Endothelial cell of umbilical vein (primary cell): ENCODE measurements at regions not wholly inside any gene's neighbourhood (a gene's known extent, or its start where the extent isn't known, plus 50 kb on each side); places are given as distances from the start of the nearest gene placed in this dataset.

Experiments
- BruUV-seq: library from RNA; stranded (reverse); fragments of 400-500 nt; replicated peaks from 2 replicates; lab custom pipeline; 2021; lab: Mats Ljungman, UMichigan
- CTCF ChIA-PET: fragments of 300-600, 350-600 bp; sonication (Branson Sonifier 250); formaldehyde crosslinking; loops from one replicate; lab custom pipeline; 2021; ENCODE audit warnings: antibody characterized with exemption, inconsistent platforms; lab: Charles Lee
- POLR2A ChIA-PET: fragments of 300-600, 350-600 bp; sonication (Branson Sonifier 250); formaldehyde crosslinking; loops from one replicate; lab custom pipeline; 2021; ENCODE audit warnings: antibody characterized with exemption, inconsistent platforms; lab: Charles Lee
- DNase-seq: peaks from one replicate; pipeline ENCODE4 v3.0.0-alpha.2; 2011; ENCODE audit warnings: low read depth, low spot score
- FAIRE-seq: peaks from 2 replicates; lab custom pipeline; 2011; peaks lifted over from hg19 to GRCh38; lab: Jason Lieb, UNC
- H2AFZ ChIP-seq: 2 replicates; pipeline ENCODE4 v1.6.0; 2012; ENCODE audit warnings: low read depth, low read length, control low read depth, inconsistent platforms
- H3K27ac ChIP-seq: 2 replicates; pipeline ENCODE4 v1.5.1; 2011; ENCODE audit warnings: low read depth, mild to moderate bottlenecking, control low read depth, low read length, moderate library complexity; ENCODE audit not compliant: insufficient read depth
- H3K27me3 ChIP-seq, 2 experiments: 2 replicates each; pipeline versions ENCODE4 v1.6.0 to v1.6.1; 2011; ENCODE audit warnings: low read length in 2 of 2, mixed read lengths in 1 of 2; ENCODE audit not compliant: control insufficient read depth in 2 of 2, insufficient read depth in 2 of 2
- H3K36me3 ChIP-seq, 2 experiments: 2 replicates in 1 of 2; 3 replicates in 1 of 2; pipeline ENCODE4 v1.5.1; 2011; ENCODE audit warnings: low read length in 2 of 2, mild to moderate bottlenecking in 1 of 2, moderate library complexity in 1 of 2; ENCODE audit not compliant: control insufficient read depth in 2 of 2, insufficient read depth in 2 of 2; ENCODE audit errors: extremely low read depth in 1 of 2
- H3K4me1 ChIP-seq: 3 replicates; pipeline ENCODE4 v1.5.1; 2011; ENCODE audit warnings: mild to moderate bottlenecking, low read length; ENCODE audit not compliant: control insufficient read depth, insufficient read depth; ENCODE audit errors: extremely low read depth
- H3K4me2 ChIP-seq: 2 replicates; pipeline ENCODE4 v1.6.1; 2011; ENCODE audit warnings: low read length, control low read depth, mixed read lengths; ENCODE audit not compliant: insufficient read depth
- H3K4me3 ChIP-seq, 3 experiments: fragments of 200-600 bp in 1 of 3; sonication (generic), shearing (Covaris generic) in 1 of 3; replicated peaks in 1 of 3; 2 replicates each; pipeline ENCODE4 v1.5.1; 2011 to 2016; ENCODE audit warnings: control low read depth in 3 of 3, low read length in 3 of 3, mild to moderate bottlenecking in 2 of 3, inconsistent platforms in 1 of 3, low read depth in 1 of 3, moderate library complexity in 1 of 3; ENCODE audit not compliant: insufficient read depth in 1 of 3
- H3K79me2 ChIP-seq: 2 replicates; pipeline ENCODE4 v1.6.0; 2012; ENCODE audit warnings: low read length, inconsistent platforms; ENCODE audit not compliant: control insufficient read depth, insufficient read depth
- H3K9ac ChIP-seq: replicated peaks from 2 replicates; pipeline ENCODE3; 2011; ENCODE audit warnings: low read length, control low read depth; ENCODE audit not compliant: insufficient read depth; ENCODE audit errors: extremely low read depth
- H3K9me1 ChIP-seq: replicated peaks from 3 replicates; pipeline ENCODE4 v1.6.0; 2011; ENCODE audit warnings: mild to moderate bottlenecking, low read length; ENCODE audit not compliant: control insufficient read depth, insufficient read depth; ENCODE audit errors: extremely low read depth
- H3K9me3 ChIP-seq: replicated peaks from 2 replicates; pipeline ENCODE4 v1.5.1; 2012; ENCODE audit warnings: low read length, inconsistent platforms; ENCODE audit not compliant: control insufficient read depth, insufficient read depth
- H4K20me1 ChIP-seq: replicated peaks from 2 replicates; pipeline ENCODE3; 2011; ENCODE audit warnings: mild to moderate bottlenecking, low read length; ENCODE audit not compliant: control insufficient read depth, insufficient read depth; ENCODE audit errors: extremely low read depth
- CTCF ChIP-seq, 2 donors: IDR thresholded peaks; 1 replicate in 1 of 2; 2 replicates in 1 of 2; pipeline ENCODE4 v1.5.1; 2011; ENCODE audit warnings: low read length in 2 of 2, mild to moderate bottlenecking in 2 of 2, moderate library complexity in 2 of 2, control low read depth in 1 of 2, inconsistent platforms in 1 of 2, low read depth in 1 of 2; ENCODE audit not compliant: insufficient read depth in 1 of 2; ENCODE audit errors: extremely low read depth in 1 of 2
- EZH2 ChIP-seq: IDR thresholded peaks from 2 replicates; pipeline ENCODE4 v1.6.1; 2012; ENCODE audit warnings: borderline replicate concordance, low read depth, mild to moderate bottlenecking, moderate library complexity, low read length, inconsistent platforms; ENCODE audit not compliant: severe bottlenecking
- FOS ChIP-seq: IDR thresholded peaks from 2 replicates; pipeline ENCODE4 v1.6.1; 2011; ENCODE audit warnings: mild to moderate bottlenecking, low read length, moderate library complexity, borderline replicate concordance; ENCODE audit not compliant: insufficient read depth
- GATA2 ChIP-seq: IDR thresholded peaks from 2 replicates; pipeline ENCODE4 v1.7.0; 2011; ENCODE audit warnings: low read depth, mild to moderate bottlenecking, moderate library complexity, mixed read lengths, low read length; ENCODE audit not compliant: insufficient read length, insufficient read depth
- JUN ChIP-seq: IDR thresholded peaks from 2 replicates; pipeline ENCODE4 v1.6.1; 2011; ENCODE audit warnings: borderline replicate concordance, low read depth; ENCODE audit not compliant: insufficient read length, insufficient read depth
- MAX ChIP-seq: IDR thresholded peaks from 2 replicates; pipeline ENCODE4 v1.6.1; 2011; ENCODE audit not compliant: insufficient read depth, insufficient read length
- MYC ChIP-seq: IDR thresholded peaks from one replicate; pipeline ENCODE4 v1.6.1; 2011; ENCODE audit warnings: mild to moderate bottlenecking, low read depth, low read length
- POLR2A ChIP-seq: IDR thresholded peaks from 2 replicates; pipeline ENCODE4 v1.6.1; 2012; ENCODE audit warnings: low read depth, mild to moderate bottlenecking, control low read depth, low read length
- POLR2AphosphoS5 ChIP-seq: IDR thresholded peaks from 2 replicates; pipeline ENCODE4 v1.6.1; 2012; ENCODE audit warnings: low read depth, mild to moderate bottlenecking, control low read depth, low read length, moderate library complexity; ENCODE audit not compliant: insufficient read depth
- dilution Hi-C: fragments of 300-500 bp; cut with MboI; formaldehyde crosslinking; loops from one replicate; pipeline ENCODE4 v1.15.0; 2019; ENCODE audit warnings: low sequenced_read_pairs; ENCODE audit not compliant: extremely low pct_ligation_motif_present
- intact Hi-C: fragments of 100-400 bp; cut with micrococcal nuclease; formaldehyde crosslinking; loops from one replicate; pipeline ENCODE4 v1.10.0; 2022

GRCh38 chr18:73212442-73212841 lies 344.7 kb upstream of the NETO1 start:
- no peaks in the 10 kb centered on the region for H4K20me1 ChIP-seq
- H3K9ac ChIP-seq: no peak overlapping the region
- POLR2A ChIA-PET: no interaction called here
- BruUV-seq: no TSS peak
- no peaks in the 10 kb centered on the region for H3K9me1 ChIP-seq
- no peaks in the 10 kb centered on the region for H3K79me2 ChIP-seq
- no peaks in the 10 kb centered on the region for H3K4me1 ChIP-seq
- H3K27ac ChIP-seq: no peak overlapping the region
- FAIRE-seq (no peak), DNase-seq (no peak)
- intact Hi-C loops: no loop called here
- CTCF ChIA-PET: no interaction called here
- H3K27me3 ChIP-seq: no peaks in the 10 kb centered on the region
- peaks cover 2% of the 10 kb centered on the region for H3K9me3 ChIP-seq
- TF ChIP-seq MYC (no peak), EZH2 (no peak), GATA2 (no peak), CTCF (IDR thresholded peaks at IDR 0.05; ENCODE audit: extremely low read depth in 1 of 2, insufficient read depth in 1 of 2, low read depth in 1 of 2, low read length in 2 of 2) (no peak), POLR2A (no peak), JUN (no peak), FOS (no peak), POLR2AphosphoS5 (no peak), MAX (no peak)
- no peak overlapping the region for H2AFZ ChIP-seq
- H3K4me3 ChIP-seq: no peak overlapping the region
- dilution Hi-C loops: no loop called here
- H3K36me3 ChIP-seq: no peaks in the 10 kb centered on the region
- no peak overlapping the region for H3K4me2 ChIP-seq
